OCI-LY3 (cell line): ENCODE measurements at regions not wholly inside any gene's neighbourhood (a gene's known extent, or its start where the extent isn't known, plus 50 kb on each side); places are given as distances from the start of the nearest gene placed in this dataset.

ENCODE experiments used
- CTCF ChIP-seq: fragments of 200-600, 300-600 bp; sonication (generic); IDR thresholded peaks from 2 replicates; pipeline ENCODE4 v1.5.1; 2014; ENCODE audit warnings: antibody characterized with exemption, low read length, low read depth
- EZH2phosphoT487 ChIP-seq: fragments of 200-600 bp; shearing (Covaris generic); IDR thresholded peaks from 2 replicates; pipeline ENCODE4 v1.6.1; 2018; ENCODE audit warnings: antibody characterized with exemption, mixed run types, low read depth

GRCh38 chr18:34543356-34543755 lies 166.7 kb upstream of the DTNA start:
- TF ChIP-seq CTCF (no peak), EZH2phosphoT487 (no peak)
